Caki2 (cell line): ENCODE measurements at regions not wholly inside any gene's neighbourhood (a gene's known extent, or its start where the extent isn't known, plus 50 kb on each side); places are given as distances from the start of the nearest gene placed in this dataset.

Experiments
- DNase-seq: peaks from one replicate; pipeline ENCODE4 v3.0.0-alpha.2; 2015; ENCODE audit warnings: low read depth
- in situ Hi-C: cut with HindIII; loops from 2 replicates; pipeline ENCODE4 v1.10.0; 2016; ENCODE audit warnings: low sequenced_read_pairs, low pct_unique_long_range_greater_than_20kb, mixed read lengths

DNA sequence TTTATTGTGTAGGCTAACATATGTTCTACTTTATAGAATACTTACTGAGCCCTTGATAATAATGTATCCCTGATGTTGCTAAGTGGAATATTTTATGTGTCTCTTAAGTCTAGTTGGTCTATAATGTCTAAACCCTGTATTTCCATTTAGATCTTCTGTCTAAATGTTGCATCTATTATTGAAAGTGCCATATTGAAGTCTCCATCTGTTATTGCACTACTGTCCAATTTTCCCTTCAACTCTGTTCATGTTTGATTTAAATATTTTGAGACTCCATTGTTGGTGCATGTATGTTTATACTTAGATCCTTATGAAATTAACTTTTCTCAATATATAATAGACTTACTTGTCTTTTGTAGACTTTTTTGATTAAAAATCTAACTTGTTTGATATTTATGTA lies 924.5 kb upstream of the KCND2 start:
- DNase-seq, result no peak
- in situ Hi-C loops, result no loop called here

DNA sequence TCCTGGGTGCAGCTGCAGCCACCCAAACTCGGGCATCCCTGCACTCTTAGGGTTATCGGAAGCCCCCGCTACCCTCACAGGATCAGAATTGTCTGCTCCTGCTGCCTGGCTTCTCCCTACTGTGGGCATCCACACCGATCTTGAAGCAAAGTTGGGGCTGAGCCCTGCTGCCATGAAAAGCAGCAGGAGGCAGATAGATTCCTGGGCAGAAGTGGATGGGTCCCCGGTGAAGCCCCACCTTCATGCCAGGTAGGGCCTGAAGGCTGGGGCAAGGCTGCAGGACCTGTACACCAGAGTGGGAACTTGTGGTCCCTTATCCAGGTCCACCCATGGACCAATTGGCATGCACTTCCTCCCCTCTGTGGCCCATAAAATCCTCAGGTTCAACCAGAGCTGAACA lies 922.6 kb upstream of the KCND2 start:
- DNase-seq, result no peak
- in situ Hi-C loops, result no loop called here

DNA sequence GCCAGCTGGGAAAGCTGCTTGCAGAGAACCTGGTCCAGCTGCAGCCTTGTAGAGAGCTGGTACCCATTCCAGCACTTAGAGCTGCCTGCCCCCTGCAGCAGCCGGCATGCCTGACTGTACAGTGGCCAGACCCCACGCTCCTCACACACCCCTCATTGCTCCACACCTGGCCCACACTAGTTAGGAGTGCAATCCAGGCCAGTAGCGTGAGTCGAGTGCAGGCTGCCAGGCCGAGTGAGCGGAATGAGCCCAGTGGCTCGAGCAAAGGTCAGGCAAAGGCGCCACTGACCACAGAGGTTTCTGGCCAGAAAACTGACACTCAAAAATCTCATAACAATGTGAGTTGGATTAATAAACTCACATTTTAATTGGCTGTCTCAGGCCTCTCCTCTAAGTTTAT lies 921.7 kb upstream of the KCND2 start:
- DNase-seq, result no peak
- in situ Hi-C loops, result no loop called here

- in situ Hi-C loops, result no loop called here
- DNase-seq, result no peak
Measured at GRCh38 chr7:119374436-119374835, 898.5 kb upstream of the KCND2 start.

GRCh38 chr7:119377861-119378260 lies 895.1 kb upstream of the KCND2 start:
- in situ Hi-C loops, result no loop called here
- DNase-seq, result no peak

- DNase-seq, result no peak
- in situ Hi-C loops, result no loop called here
Measured at GRCh38 chr7:119382726-119383125, 890.2 kb upstream of the KCND2 start.

DNA sequence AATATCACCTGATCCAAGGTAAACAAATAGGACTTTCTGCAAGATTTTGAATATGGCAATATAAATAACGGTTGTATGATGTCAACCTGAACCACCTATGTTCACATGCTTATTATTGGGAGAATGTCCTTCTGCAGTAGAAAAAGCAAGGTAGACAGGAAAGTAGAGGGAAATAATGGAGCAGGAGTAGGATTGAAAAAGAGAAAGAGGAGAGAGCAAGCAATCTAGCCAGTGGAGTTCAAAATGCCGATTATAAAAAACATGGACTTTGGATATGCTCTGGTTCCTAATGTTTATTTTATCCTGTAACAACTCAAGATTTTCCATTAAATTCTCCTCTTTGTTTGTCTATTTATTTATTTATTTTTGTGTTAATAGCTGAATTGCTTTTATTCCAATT lies 878.0 kb upstream of the KCND2 start:
- in situ Hi-C loops, result no loop called here
- no peak for DNase-seq

DNA sequence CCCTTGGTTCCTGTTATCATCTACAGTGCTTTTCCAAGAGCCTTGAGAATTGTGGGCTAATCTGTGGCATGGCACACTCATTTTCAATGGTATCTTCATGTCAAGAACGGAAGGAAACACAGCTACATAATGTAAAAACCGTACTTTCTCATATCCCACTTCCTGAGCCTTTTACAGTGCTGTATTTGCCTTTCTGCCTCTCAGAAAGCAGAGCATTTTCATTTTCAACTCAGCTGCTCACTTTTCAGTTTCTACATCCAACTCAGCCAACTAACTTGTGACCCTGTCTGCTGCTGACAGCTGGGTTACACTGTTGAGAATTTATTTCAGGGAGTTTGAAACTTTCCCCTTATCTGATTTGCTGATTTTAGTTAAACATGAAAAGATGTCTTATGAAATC lies 875.8 kb upstream of the KCND2 start:
- no peak for DNase-seq
- in situ Hi-C loops, result no loop called here

GRCh38 chr7:119408596-119408995 lies 864.4 kb upstream of the KCND2 start:
- DNase-seq, result no peak
- in situ Hi-C loops, result no loop called here

- in situ Hi-C loops, result no loop called here
- DNase-seq, result no peak
Measured at GRCh38 chr7:119413314-119413805, 859.6 kb upstream of the KCND2 start.

- in situ Hi-C loops, result no loop called here
- no peak for DNase-seq
Measured at GRCh38 chr7:119415682-119416081, 857.3 kb upstream of the KCND2 start.

- no peak for DNase-seq
- in situ Hi-C loops, result no loop called here
Measured at GRCh38 chr7:119421657-119422056, 851.3 kb upstream of the KCND2 start.

- in situ Hi-C loops, result no loop called here
- DNase-seq, result no peak
Measured at GRCh38 chr7:119436882-119437281, 836.1 kb upstream of the KCND2 start.

DNA sequence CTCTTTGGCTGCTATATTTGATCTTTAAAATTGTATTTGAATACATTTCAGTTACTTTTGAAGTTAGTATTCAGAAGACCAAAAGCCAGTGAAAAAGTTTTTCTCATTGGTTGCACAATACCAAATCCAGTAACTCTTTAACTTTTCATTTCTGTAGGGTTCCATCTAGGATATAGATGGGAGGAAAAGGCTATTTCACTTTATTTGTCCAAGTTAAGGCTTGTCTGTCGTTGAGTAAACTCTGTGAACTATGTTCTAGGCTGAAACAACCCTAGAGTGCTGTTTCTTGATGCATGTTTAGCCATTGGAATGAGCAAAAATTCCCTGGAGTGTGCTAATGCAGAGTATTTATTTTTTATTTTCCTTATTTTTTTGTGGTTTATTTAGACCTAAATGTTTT lies 834.7 kb upstream of the KCND2 start:
- no peak for DNase-seq
- in situ Hi-C loops, result no loop called here

DNA sequence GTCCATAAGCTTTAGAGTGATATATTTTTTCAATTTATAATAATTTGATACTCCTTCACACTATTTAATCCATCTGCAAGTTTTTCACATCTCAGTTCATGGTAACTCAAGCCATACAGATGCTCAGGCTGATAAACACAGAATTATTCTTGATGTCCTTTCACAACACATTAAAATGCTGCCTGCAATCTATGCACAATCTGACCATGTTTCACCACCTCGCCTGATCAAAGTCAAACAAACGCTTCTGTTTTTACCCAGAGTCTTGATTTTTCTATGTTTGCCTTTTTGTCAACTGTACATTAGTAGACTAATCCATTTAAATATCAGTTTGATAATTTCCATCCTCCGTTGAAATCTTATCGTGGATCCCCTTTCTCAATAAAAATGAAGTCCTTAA lies 833.8 kb upstream of the KCND2 start:
- in situ Hi-C loops, result no loop called here
- no peak for DNase-seq

DNA sequence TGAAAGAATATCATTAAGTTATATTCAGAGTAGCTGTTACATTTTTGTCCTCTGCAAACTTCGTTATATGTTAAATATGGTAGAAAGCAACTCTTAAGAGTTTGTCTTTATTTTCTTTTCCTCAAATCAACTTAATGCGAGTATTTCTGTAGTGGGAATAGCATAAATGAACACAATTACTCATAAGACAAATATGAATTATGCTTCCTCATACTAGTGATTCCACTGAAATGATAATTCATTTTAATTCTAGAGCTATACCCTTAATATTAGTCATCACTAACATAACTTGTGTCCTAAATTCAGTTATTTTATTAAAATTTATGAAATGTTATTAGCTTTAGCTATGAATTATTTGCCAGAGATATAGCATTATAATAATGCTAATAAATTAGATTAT lies 820.6 kb upstream of the KCND2 start:
- in situ Hi-C loops, result no loop called here
- no peak for DNase-seq

DNA sequence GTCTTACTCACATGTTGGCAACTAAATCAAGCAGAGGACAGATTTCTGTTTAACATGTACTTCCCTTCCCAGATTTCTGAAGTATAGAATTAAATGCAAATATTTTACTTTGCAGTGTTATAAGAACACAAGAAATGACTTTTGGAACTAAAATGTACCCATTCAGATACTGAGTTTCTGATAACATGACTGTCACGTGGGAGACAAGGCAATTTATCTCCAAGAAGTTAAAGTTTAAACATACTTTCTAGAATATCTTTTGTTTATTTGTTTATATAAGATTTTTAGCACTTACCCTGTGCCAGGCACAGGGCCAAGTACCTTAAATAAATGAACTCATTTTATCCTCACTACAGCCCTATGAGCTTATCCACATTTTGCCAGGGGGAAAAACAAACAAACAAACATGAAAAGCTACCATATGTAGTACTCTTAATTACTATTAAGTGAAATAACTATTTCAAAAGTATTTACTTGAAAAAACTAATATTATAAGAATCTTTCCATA lies 807.1 kb upstream of the KCND2 start:
- DNase-seq, result no peak
- in situ Hi-C loops, result no loop called here

GRCh38 chr7:119472408-119473038 lies 800.5 kb upstream of the KCND2 start:
- no peak for DNase-seq
- in situ Hi-C loops, result no loop called here

DNA sequence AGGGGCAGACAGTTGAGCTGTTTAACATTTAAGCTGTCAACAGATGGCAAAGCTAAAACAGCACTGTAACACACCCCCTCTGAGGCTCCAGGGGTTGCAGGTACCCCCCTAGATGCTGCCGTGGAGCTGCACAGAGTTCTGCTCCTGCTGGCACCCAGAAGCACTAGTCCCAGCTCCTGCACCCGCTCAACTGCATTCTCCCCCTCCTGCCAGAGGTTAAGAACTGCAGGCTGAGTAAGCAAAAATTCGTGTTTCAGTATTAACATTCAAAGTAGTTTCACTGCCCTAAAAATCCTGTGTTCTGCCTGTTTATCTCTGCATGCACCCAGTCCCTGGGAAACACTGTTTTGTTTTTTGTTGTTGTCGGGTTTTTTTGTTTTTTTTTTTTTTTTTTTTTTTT lies 790.8 kb upstream of the KCND2 start:
- in situ Hi-C loops, result no loop called here
- DNase-seq, result no peak

- DNase-seq, result no peak
- in situ Hi-C loops, result no loop called here
Measured at GRCh38 chr7:119482671-119483070, 790.3 kb upstream of the KCND2 start.
